ENCODE measurements at regions not wholly inside any gene's neighbourhood (a gene's known extent, or its start where the extent isn't known, plus 50 kb on each side); places are given as distances from the start of the nearest gene placed in this dataset.
"Not testable (repeated sequence)": the region's sequence is repeated elsewhere in the genome, so short reads cannot be mapped to it uniquely, and the experiment has no call there.

- not testable (repeated sequence) for DNase-seq (ENCODE audit: low read depth)
Observed at GRCh38 chr4:52157071-52157470, 106.0 kb downstream of the SPATA18 start.

- DNase-seq (ENCODE audit: low read depth), result no peak
Observed at GRCh38 chr4:52157641-52158316, 106.7 kb downstream of the SPATA18 start.

- no peak for DNase-seq (ENCODE audit: low read depth)
Observed at GRCh38 chr4:52160859-52161258, 109.8 kb downstream of the SPATA18 start.

- no peak for DNase-seq (ENCODE audit: low read depth)
Observed at GRCh38 chr4:52164116-52164515, 113.0 kb downstream of the SPATA18 start.

GRCh38 chr4:52172166-52172565 is 121.1 kb downstream of the SPATA18 start:
- no peak for DNase-seq (ENCODE audit: low read depth)

GRCh38 chr4:52173470-52174045 is 122.5 kb downstream of the SPATA18 start:
- DNase-seq (ENCODE audit: low read depth), result no peak

GRCh38 chr4:52187603-52188002 is 136.5 kb downstream of the SPATA18 start:
- no peak for DNase-seq (ENCODE audit: low read depth)

GRCh38 chr4:52192001-52192400 is 140.9 kb downstream of the SPATA18 start:
- no peak for DNase-seq (ENCODE audit: low read depth)

GRCh38 chr4:52192721-52193135 is 141.6 kb downstream of the SPATA18 start:
- no peak for DNase-seq (ENCODE audit: low read depth)

GRCh38 chr4:52195869-52196268 is 144.8 kb downstream of the SPATA18 start:
- no peak for DNase-seq (ENCODE audit: low read depth)

GRCh38 chr4:52196606-52197130 is 145.6 kb downstream of the SPATA18 start:
- DNase-seq (ENCODE audit: low read depth), result no peak

GRCh38 chr4:52197306-52197705 is 146.2 kb downstream of the SPATA18 start:
- no peak for DNase-seq (ENCODE audit: low read depth)

GRCh38 chr4:52198294-52198693 is 147.2 kb downstream of the SPATA18 start:
- no peak for DNase-seq (ENCODE audit: low read depth)

GRCh38 chr4:52199574-52200338 is 148.7 kb downstream of the SPATA18 start:
- peak; percentile 40 for DNase-seq (ENCODE audit: low read depth)

GRCh38 chr4:52200339-52200725 is 149.2 kb downstream of the SPATA18 start:
- DNase-seq (ENCODE audit: low read depth), result no peak

GRCh38 chr4:52201715-52202114 is 150.6 kb downstream of the SPATA18 start:
- no peak for DNase-seq (ENCODE audit: low read depth)

- no peak for DNase-seq (ENCODE audit: low read depth)
Observed at GRCh38 chr4:52202251-52202779, 151.2 kb downstream of the SPATA18 start.

- no peak for DNase-seq (ENCODE audit: low read depth)
Observed at GRCh38 chr4:52202931-52203330, 151.8 kb downstream of the SPATA18 start.

- no peak for DNase-seq (ENCODE audit: low read depth)
Observed at GRCh38 chr4:52203351-52203750, 152.2 kb downstream of the SPATA18 start.

GRCh38 chr4:52204921-52205320 is 153.8 kb downstream of the SPATA18 start:
- DNase-seq (ENCODE audit: low read depth), result no peak

GRCh38 chr4:52207146-52207545 is 156.0 kb downstream of the SPATA18 start:
- not testable (repeated sequence) for DNase-seq (ENCODE audit: low read depth)

- DNase-seq (ENCODE audit: low read depth), result no peak
Observed at GRCh38 chr4:52212702-52213101, 161.6 kb downstream of the SPATA18 start.
